ENCODE measurements at regions not wholly inside any gene's neighbourhood (a gene's known extent, or its start where the extent isn't known, plus 50 kb on each side); places are given as distances from the start of the nearest gene placed in this dataset.

GRCh38 chr15:37595426-37595970 lies 338.9 kb upstream of the TMCO5A start:
- Histone ChIP-seq H3K36me3 (ENCODE audit: control insufficient read depth in 1 of 2, insufficient read depth in 2 of 2, low read length in 2 of 2) (no peaks in the 10 kb centered on the region), H3K23ac (ENCODE audit: low read length) (no peak overlapping the region), H3K18ac (ENCODE audit: low read length) (no peak overlapping the region)

GRCh38 chr15:37599156-37599555 lies 335.3 kb upstream of the TMCO5A start:
- H4K91ac ChIP-seq (ENCODE audit: low read depth, low read length) = no peak overlapping the region
- WGBS (ENCODE audit: extremely low coverage, insufficient coverage, insufficient read length) = no CpG with 5 or more reads among the region's 7 CpGs
- DNase-seq = no peak
- H2AFZ ChIP-seq (ENCODE audit: insufficient read depth, low read length, poor library complexity) = no peak overlapping the region
- H3K79me2 ChIP-seq (ENCODE audit: control insufficient read depth, insufficient read depth, low read length, poor library complexity) = no peaks in the 10 kb centered on the region
- H3K4ac ChIP-seq (ENCODE audit: low read depth, low read length) = no peak overlapping the region
- H4K8ac ChIP-seq (ENCODE audit: low read depth, low read length) = no peak overlapping the region
- H3K27me3 ChIP-seq (ENCODE audit: insufficient read depth, low read length) = no peaks in the 10 kb centered on the region
- no peak overlapping the region for H3K4me2 ChIP-seq (ENCODE audit: low read length)
- H2AK5ac ChIP-seq (ENCODE audit: low read length) = no peak overlapping the region
- no peaks in the 10 kb centered on the region for H3K4me1 ChIP-seq (ENCODE audit: control insufficient read depth in 1 of 2, insufficient read depth in 2 of 2, low read length in 2 of 2)
- no peak overlapping the region for H2BK120ac ChIP-seq (ENCODE audit: insufficient read depth, low read length, poor library complexity)
- no peak overlapping the region for H4K12ac ChIP-seq (ENCODE audit: low read depth, low read length)
- H3K23ac ChIP-seq (ENCODE audit: low read length) = no peak overlapping the region
- no peak overlapping the region for H3K14ac ChIP-seq (ENCODE audit: low read length)
- no peak overlapping the region for H2BK5ac ChIP-seq (ENCODE audit: low read depth, low read length, poor library complexity)
- no peak overlapping the region for H3K9ac ChIP-seq (ENCODE audit: low read length)
- no peak overlapping the region for H3K18ac ChIP-seq (ENCODE audit: low read length)
- no peaks in the 10 kb centered on the region for H3K36me3 ChIP-seq (ENCODE audit: control insufficient read depth in 1 of 2, insufficient read depth in 2 of 2, low read length in 2 of 2)
- H2BK12ac ChIP-seq (ENCODE audit: low read length) = no peak overlapping the region
- no peak overlapping the region for H3K4me3 ChIP-seq (ENCODE audit: low read depth, low read length)
- H3K9me3 ChIP-seq (ENCODE audit: insufficient read depth, low read depth, low read length) = no peaks in the 10 kb centered on the region
- H3K79me1 ChIP-seq (ENCODE audit: low read length) = no peaks in the 10 kb centered on the region
- H3K27ac ChIP-seq (ENCODE audit: low read depth, low read length) = no peak overlapping the region

More at GRCh38 chr15:37595426-37595970, 338.9 kb upstream of the TMCO5A start:
- no peaks in the 10 kb centered on the region for H3K79me1 ChIP-seq (ENCODE audit: low read length)
- no peaks in the 10 kb centered on the region for H3K9me3 ChIP-seq (ENCODE audit: insufficient read depth, low read depth, low read length)
- H2BK5ac ChIP-seq (ENCODE audit: low read depth, low read length, poor library complexity) = no peak overlapping the region
- no CpG with 5 or more reads among the region's 4 CpGs for WGBS (ENCODE audit: extremely low coverage, insufficient coverage, insufficient read length)
- H3K27ac ChIP-seq (ENCODE audit: low read depth, low read length) = no peak overlapping the region
- H2AFZ ChIP-seq (ENCODE audit: insufficient read depth, low read length, poor library complexity) = no peak overlapping the region
- H4K91ac ChIP-seq (ENCODE audit: low read depth, low read length) = no peak overlapping the region
- no peak overlapping the region for H3K4me2 ChIP-seq (ENCODE audit: low read length)
- H3K4me1 ChIP-seq (ENCODE audit: control insufficient read depth in 1 of 2, insufficient read depth in 2 of 2, low read length in 2 of 2) = no peaks in the 10 kb centered on the region
- H2AK5ac ChIP-seq (ENCODE audit: low read length) = no peak overlapping the region
- no peaks in the 10 kb centered on the region for H3K27me3 ChIP-seq (ENCODE audit: insufficient read depth, low read length)
- H2BK12ac ChIP-seq (ENCODE audit: low read length) = no peak overlapping the region
- H3K14ac ChIP-seq (ENCODE audit: low read length) = no peak overlapping the region
- no peak overlapping the region for H3K4ac ChIP-seq (ENCODE audit: low read depth, low read length)
- no peak overlapping the region for H2BK120ac ChIP-seq (ENCODE audit: insufficient read depth, low read length, poor library complexity)
- H4K8ac ChIP-seq (ENCODE audit: low read depth, low read length) = no peak overlapping the region
- H3K79me2 ChIP-seq (ENCODE audit: control insufficient read depth, insufficient read depth, low read length, poor library complexity) = no peaks in the 10 kb centered on the region
- no peak overlapping the region for H3K9ac ChIP-seq (ENCODE audit: low read length)
- H4K12ac ChIP-seq (ENCODE audit: low read depth, low read length) = no peak overlapping the region
- H3K4me3 ChIP-seq (ENCODE audit: low read depth, low read length) = no peak overlapping the region
- no peak for DNase-seq

- no peak overlapping the region for H3K4ac ChIP-seq (ENCODE audit: low read depth, low read length)
Observed at GRCh38 chr15:37616215-37616614, 318.2 kb upstream of the TMCO5A start.

GRCh38 chr15:37618353-37618752 lies 316.1 kb upstream of the TMCO5A start:
- Histone ChIP-seq H3K4me1 (ENCODE audit: control insufficient read depth in 1 of 2, insufficient read depth in 2 of 2, low read length in 2 of 2) (no peaks in the 10 kb centered on the region), H3K79me1 (ENCODE audit: low read length) (no peaks in the 10 kb centered on the region), H3K14ac (ENCODE audit: low read length) (no peak overlapping the region), H3K27ac (ENCODE audit: low read depth, low read length) (no peak overlapping the region), H3K27me3 (ENCODE audit: insufficient read depth, low read length) (no peaks in the 10 kb centered on the region), H4K8ac (ENCODE audit: low read depth, low read length) (no peak overlapping the region), H3K4me2 (ENCODE audit: low read length) (no peak overlapping the region), H2AFZ (ENCODE audit: insufficient read depth, low read length, poor library complexity) (no peak overlapping the region), H3K9ac (ENCODE audit: low read length) (no peak overlapping the region), H4K91ac (ENCODE audit: low read depth, low read length) (no peak overlapping the region), H3K23ac (ENCODE audit: low read length) (no peak overlapping the region), H3K4ac (ENCODE audit: low read depth, low read length) (no peak overlapping the region), H3K18ac (ENCODE audit: low read length) (no peak overlapping the region), H2BK12ac (ENCODE audit: low read length) (no peak overlapping the region), H4K12ac (ENCODE audit: low read depth, low read length) (no peak overlapping the region), H2AK5ac (ENCODE audit: low read length) (no peak overlapping the region), H3K79me2 (ENCODE audit: control insufficient read depth, insufficient read depth, low read length, poor library complexity) (no peaks in the 10 kb centered on the region), H3K4me3 (ENCODE audit: low read depth, low read length) (no peak overlapping the region), H3K36me3 (ENCODE audit: control insufficient read depth in 1 of 2, insufficient read depth in 2 of 2, low read length in 2 of 2) (no peaks in the 10 kb centered on the region), H2BK120ac (ENCODE audit: insufficient read depth, low read length, poor library complexity) (no peak overlapping the region), H3K9me3 (ENCODE audit: insufficient read depth, low read depth, low read length) (no peaks in the 10 kb centered on the region), H2BK5ac (ENCODE audit: low read depth, low read length, poor library complexity) (no peak overlapping the region)
- DNase-seq = no peak

More at GRCh38 chr15:37616215-37616614, 318.2 kb upstream of the TMCO5A start:
- no peak for DNase-seq
- no peaks in the 10 kb centered on the region for H3K79me1 ChIP-seq (ENCODE audit: low read length)
- no peaks in the 10 kb centered on the region for H3K79me2 ChIP-seq (ENCODE audit: control insufficient read depth, insufficient read depth, low read length, poor library complexity)
- no peak overlapping the region for H3K4me3 ChIP-seq (ENCODE audit: low read depth, low read length)
- H2BK120ac ChIP-seq (ENCODE audit: insufficient read depth, low read length, poor library complexity) = no peak overlapping the region
- H3K9ac ChIP-seq (ENCODE audit: low read length) = no peak overlapping the region
- no CpG with 5 or more reads among the region's 1 CpG for WGBS (ENCODE audit: extremely low coverage, insufficient coverage, insufficient read length)
- H4K12ac ChIP-seq (ENCODE audit: low read depth, low read length) = no peak overlapping the region
- H3K23ac ChIP-seq (ENCODE audit: low read length) = no peak overlapping the region
- no peaks in the 10 kb centered on the region for H3K9me3 ChIP-seq (ENCODE audit: insufficient read depth, low read depth, low read length)
- no peak overlapping the region for H4K91ac ChIP-seq (ENCODE audit: low read depth, low read length)
- no peaks in the 10 kb centered on the region for H3K27me3 ChIP-seq (ENCODE audit: insufficient read depth, low read length)
- H2BK5ac ChIP-seq (ENCODE audit: low read depth, low read length, poor library complexity) = no peak overlapping the region
- H4K8ac ChIP-seq (ENCODE audit: low read depth, low read length) = no peak overlapping the region
- H2BK12ac ChIP-seq (ENCODE audit: low read length) = no peak overlapping the region
- H3K27ac ChIP-seq (ENCODE audit: low read depth, low read length) = no peak overlapping the region
- H2AK5ac ChIP-seq (ENCODE audit: low read length) = no peak overlapping the region
- H2AFZ ChIP-seq (ENCODE audit: insufficient read depth, low read length, poor library complexity) = no peak overlapping the region
- H3K14ac ChIP-seq (ENCODE audit: low read length) = no peak overlapping the region
- no peaks in the 10 kb centered on the region for H3K36me3 ChIP-seq (ENCODE audit: control insufficient read depth in 1 of 2, insufficient read depth in 2 of 2, low read length in 2 of 2)
- no peak overlapping the region for H3K4me2 ChIP-seq (ENCODE audit: low read length)
- H3K18ac ChIP-seq (ENCODE audit: low read length) = no peak overlapping the region
- H3K4me1 ChIP-seq (ENCODE audit: control insufficient read depth in 1 of 2, insufficient read depth in 2 of 2, low read length in 2 of 2) = no peaks in the 10 kb centered on the region

Measured in trophoblast cell (in vitro differentiated cells and primary cell).